ENCODE measurements at regions not wholly inside any gene's neighbourhood (a gene's known extent, or its start where the extent isn't known, plus 50 kb on each side); places are given as distances from the start of the nearest gene placed in this dataset.

GRCh38 chr10:131849591-131850382, 51.0 kb upstream of the PPP2R2D start:
- Histone ChIP-seq H3K4me1 (no peaks in the 10 kb centered on the region), H3K27ac (no peak overlapping the region), H3K9me3 (no peaks in the 10 kb centered on the region), H3K4me3 (no peak overlapping the region), H3K27me3 (ENCODE audit: low read depth) (peaks cover 21% of the 10 kb centered on the region), H3K36me3 (no peaks in the 10 kb centered on the region)
- ATAC-seq (no peak), DNase-seq (no peak)
- TF ChIP-seq CTCF (IDR thresholded peaks at IDR 0.05), result no peak
- intact Hi-C loops (cut with DNase I), result no loop called here

GRCh38 chr10:131850383-131850870, 50.4 kb upstream of the PPP2R2D start:
- no peak for TF ChIP-seq CTCF (IDR thresholded peaks at IDR 0.05)
- no peak overlapping the region for H3K27ac ChIP-seq
- ATAC-seq (no peak), DNase-seq (no peak)
- H3K36me3 ChIP-seq, result no peaks in the 10 kb centered on the region
- no peak overlapping the region for H3K4me3 ChIP-seq
- no peaks in the 10 kb centered on the region for H3K4me1 ChIP-seq
- H3K27me3 ChIP-seq (ENCODE audit: low read depth), result peaks cover 27% of the 10 kb centered on the region
- no peaks in the 10 kb centered on the region for H3K9me3 ChIP-seq
- intact Hi-C loops (cut with DNase I), result no loop called here
